Stimulated activated CD4-positive, alpha-beta T cell treated with anti-CD3 and anti-CD28 coated beads, TNF-alpha, amount 100 ng/mL, for 4 hours (primary cell): ENCODE measurements at regions not wholly inside any gene's neighbourhood (a gene's known extent, or its start where the extent isn't known, plus 50 kb on each side); places are given as distances from the start of the nearest gene placed in this dataset.

Source experiments
- DNase-seq, 3 experiments: peaks; one replicate each; pipeline ENCODE4 v3.0.0-alpha.2; 2020; ENCODE audit warnings: low read depth in 3 of 3

DNA sequence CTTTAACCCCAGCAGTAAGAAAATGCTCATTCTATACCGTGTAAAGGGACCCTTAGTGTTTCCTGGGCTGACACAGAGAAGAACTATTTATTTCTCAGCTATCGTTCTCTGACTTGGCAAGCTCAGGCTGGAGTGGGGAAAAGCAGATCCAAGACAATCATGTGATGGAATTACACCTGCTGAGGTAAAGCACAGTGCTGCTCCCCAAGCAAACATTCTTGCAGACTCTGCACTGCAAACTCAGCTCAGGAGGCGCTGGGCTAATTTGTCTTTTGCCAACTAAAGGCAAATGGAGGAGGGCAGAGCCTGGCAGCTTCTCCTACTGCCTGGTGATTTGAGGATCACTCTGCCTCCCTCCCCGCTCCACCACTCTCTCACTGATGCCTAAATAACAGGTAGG lies 57.8 kb upstream of the FUT8 start:
- no peak for DNase-seq

- DNase-seq, result no peak
These were observed 56.1 kb upstream of the FUT8 start for GRCh38 chr14:65356327-65356836.

DNA sequence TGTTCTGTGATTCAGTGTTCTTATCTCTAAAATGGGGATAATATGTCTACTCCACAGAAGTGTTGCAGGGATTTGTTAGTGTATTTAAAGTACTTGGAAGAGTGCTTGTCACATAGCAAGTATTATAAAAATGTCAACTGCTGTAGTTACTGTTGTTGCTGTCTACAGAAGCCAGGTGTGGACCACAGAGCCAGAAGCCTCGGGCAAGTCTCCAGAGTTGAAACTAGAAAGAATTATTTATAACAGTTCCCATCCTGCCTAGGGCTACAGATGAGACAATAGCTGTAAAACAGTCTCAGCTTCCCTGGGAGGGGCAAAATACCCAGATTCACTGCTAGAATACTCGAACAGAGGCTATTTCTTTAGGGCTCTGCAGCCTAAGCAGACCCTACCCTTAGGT lies 55.4 kb upstream of the FUT8 start:
- no peak for DNase-seq

- DNase-seq, result no peak
These were observed 54.8 kb upstream of the FUT8 start for GRCh38 chr14:65357689-65358088.

DNA sequence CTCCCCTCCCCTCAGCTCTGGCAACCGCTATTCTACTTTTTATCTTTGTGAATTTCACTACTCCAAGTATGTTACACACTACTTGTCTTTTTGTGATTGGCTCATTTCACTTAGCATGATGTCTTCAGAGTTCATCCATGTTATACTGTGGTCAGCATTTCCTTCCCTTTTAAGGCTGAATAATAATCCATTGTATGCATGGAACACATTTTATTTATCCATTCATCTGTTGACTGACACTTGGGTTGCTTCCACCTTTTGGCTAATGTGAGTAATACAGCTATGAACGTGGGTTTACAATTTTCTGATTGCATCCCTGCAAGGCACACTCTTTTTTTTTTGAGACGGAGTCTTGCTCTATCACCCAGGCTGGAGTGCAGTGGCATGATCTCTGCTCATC lies 53.0 kb upstream of the FUT8 start:
- DNase-seq, result no peak

DNA sequence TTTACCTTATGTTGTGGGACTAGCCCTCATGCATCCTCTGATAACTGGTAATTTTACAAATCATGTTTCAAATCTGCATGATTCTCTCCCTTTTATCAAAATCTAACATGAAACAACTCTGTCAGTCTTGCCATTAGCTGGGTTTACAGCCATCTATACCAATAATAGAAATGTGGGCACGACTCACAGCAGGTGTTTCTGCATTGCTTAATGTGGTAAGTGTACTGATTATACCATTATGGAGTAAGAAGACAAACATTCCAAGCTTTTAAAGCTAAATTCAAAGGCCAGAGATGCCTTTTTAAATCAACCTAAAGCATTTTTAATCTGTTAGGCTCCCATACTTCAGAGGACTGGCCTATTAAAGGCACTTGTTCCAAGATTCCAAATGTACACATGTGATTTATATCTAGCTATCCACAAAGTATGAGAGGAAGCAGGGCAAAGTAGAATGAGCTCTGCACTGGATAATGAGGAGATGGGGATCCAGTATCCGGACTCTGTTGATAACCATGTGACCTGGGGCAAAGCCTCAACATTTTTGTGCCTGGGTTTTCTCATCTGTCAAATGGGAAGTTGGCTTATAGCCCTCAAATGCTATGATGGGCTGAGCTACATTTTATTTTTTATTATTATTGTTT lies 52.3 kb upstream of the FUT8 start:
- no peak for DNase-seq

- no peak for DNase-seq
These were observed 50.6 kb upstream of the FUT8 start for GRCh38 chr14:65361920-65362319.
